H9 (cell line): ENCODE measurements at regions not wholly inside any gene's neighbourhood (a gene's known extent, or its start where the extent isn't known, plus 50 kb on each side); places are given as distances from the start of the nearest gene placed in this dataset.

Source experiments
- DNase-seq: peaks from one replicate; pipeline ENCODE4 v3.0.0-alpha.2; 2017
- H2AFZ ChIP-seq: one replicate; pipeline ENCODE4 v1.6.1; 2013; ENCODE audit warnings: mild to moderate bottlenecking, low read length, control low read depth, moderate library complexity
- H2AK5ac ChIP-seq: 2 replicates; pipeline ENCODE4 v1.6.1; 2013; ENCODE audit warnings: low read length, control low read depth, mixed read lengths; ENCODE audit not compliant: insufficient read length
- H2BK120ac ChIP-seq: one replicate; pipeline ENCODE4 v1.6.1; 2013; ENCODE audit warnings: low read depth, mild to moderate bottlenecking, low read length, control low read depth, inconsistent platforms; ENCODE audit not compliant: poor library complexity, severe bottlenecking
- H2BK12ac ChIP-seq: 2 replicates; pipeline ENCODE4 v1.6.1; 2013; ENCODE audit warnings: low read length, control low read depth, mixed read lengths, low read depth; ENCODE audit not compliant: insufficient read length
- H2BK15ac ChIP-seq: 2 replicates; pipeline ENCODE4 v1.6.1; 2013; ENCODE audit warnings: low read depth, low read length, control low read depth
- H2BK20ac ChIP-seq: one replicate; pipeline ENCODE4 v1.6.1; 2013; ENCODE audit warnings: low read depth, mild to moderate bottlenecking, low read length, control low read depth, inconsistent platforms; ENCODE audit not compliant: poor library complexity, severe bottlenecking
- H2BK5ac ChIP-seq: 2 replicates; pipeline ENCODE4 v1.6.1; 2013; ENCODE audit warnings: low read length, control low read depth, mixed read lengths; ENCODE audit not compliant: insufficient read length
- H3K14ac ChIP-seq: 2 replicates; pipeline ENCODE4 v1.6.1; 2013; ENCODE audit warnings: low read length, control low read depth; ENCODE audit not compliant: insufficient read depth
- H3K18ac ChIP-seq: 2 replicates; pipeline ENCODE4 v1.6.1; 2013; ENCODE audit warnings: low read depth, mild to moderate bottlenecking, mixed read lengths, low read length, control low read depth; ENCODE audit not compliant: insufficient read length
- H3K23ac ChIP-seq: 2 replicates; pipeline ENCODE4 v1.6.1; 2013; ENCODE audit warnings: low read length, control low read depth, mixed read lengths, low read depth; ENCODE audit not compliant: insufficient read length
- H3K23me2 ChIP-seq: 2 replicates; pipeline ENCODE4 v1.6.1; 2013; ENCODE audit warnings: low read depth, mild to moderate bottlenecking, mixed read lengths, low read length, control low read depth; ENCODE audit not compliant: insufficient read length, poor library complexity, severe bottlenecking
- H3K27ac ChIP-seq: 2 replicates; pipeline ENCODE4 v1.5.1; 2013; ENCODE audit warnings: low read length, control low read depth, mixed read lengths, low read depth; ENCODE audit not compliant: insufficient read length
- H3K27me3 ChIP-seq: 2 replicates; pipeline ENCODE4 v1.6.1; 2013; ENCODE audit warnings: low read length, control low read depth, inconsistent platforms; ENCODE audit not compliant: insufficient read depth
- H3K4ac ChIP-seq: 2 replicates; pipeline ENCODE4 v1.6.1; 2013; ENCODE audit warnings: low read depth, mild to moderate bottlenecking, control low read depth, inconsistent platforms, low read length, moderate library complexity
- H3K4me1 ChIP-seq: 2 replicates; pipeline ENCODE4 v1.6.1; 2013; ENCODE audit warnings: low read length, control low read depth, inconsistent platforms; ENCODE audit not compliant: insufficient read depth
- H3K4me2 ChIP-seq: 2 replicates; pipeline ENCODE4 v1.6.1; 2013; ENCODE audit warnings: low read length, control low read depth, mixed read lengths; ENCODE audit not compliant: insufficient read length, insufficient read depth
- H3K56ac ChIP-seq: 2 replicates; pipeline ENCODE4 v1.6.1; 2013; ENCODE audit warnings: low read depth, mild to moderate bottlenecking, mixed read lengths, low read length, control low read depth; ENCODE audit not compliant: insufficient read length
- H3K79me1 ChIP-seq: 2 replicates; pipeline ENCODE4 v1.6.1; 2013; ENCODE audit warnings: low read depth, mild to moderate bottlenecking, moderate library complexity, low read length, control low read depth, inconsistent platforms; ENCODE audit not compliant: insufficient read depth, poor library complexity, severe bottlenecking
- H3K79me2 ChIP-seq: 2 replicates; pipeline ENCODE4 v1.6.1; 2013; ENCODE audit warnings: low read length, control low read depth, inconsistent platforms; ENCODE audit not compliant: insufficient read depth
- H3K9ac ChIP-seq: 2 replicates; pipeline ENCODE4 v1.6.1; 2013; ENCODE audit warnings: low read length, control low read depth, mixed read lengths; ENCODE audit not compliant: insufficient read length; ENCODE audit errors: extremely low read depth
- H3K9me3 ChIP-seq: one replicate; pipeline ENCODE4 v1.6.1; 2013; ENCODE audit warnings: low read depth, low read length, inconsistent platforms; ENCODE audit not compliant: control insufficient read depth
- H3T11ph ChIP-seq: one replicate; pipeline ENCODE4 v1.6.1; 2013; ENCODE audit warnings: mild to moderate bottlenecking, low read length, control low read depth, inconsistent platforms
- H4K20me1 ChIP-seq: one replicate; pipeline ENCODE4 v1.6.1; 2013; ENCODE audit not compliant: control insufficient read depth, insufficient read length, insufficient read depth
- H4K5ac ChIP-seq: 2 replicates; pipeline ENCODE4 v1.6.1; 2013; ENCODE audit warnings: low read depth, mild to moderate bottlenecking, mixed read lengths, low read length, control low read depth; ENCODE audit not compliant: insufficient read length
- H4K8ac ChIP-seq: replicated peaks from 2 replicates; pipeline ENCODE4 v1.6.1; 2013; ENCODE audit warnings: low read length, control low read depth, mixed read lengths, low read depth; ENCODE audit not compliant: insufficient read length
- H4K91ac ChIP-seq: 2 replicates; pipeline ENCODE4 v1.6.1; 2013; ENCODE audit warnings: low read depth, mild to moderate bottlenecking, moderate library complexity, mixed read lengths, low read length, control low read depth; ENCODE audit not compliant: insufficient read length
- H3K27ac Mint-ChIP-seq, 3 experiments: 2 replicates in 2 of 3; 3 replicates in 1 of 3; pipeline ENCODE4 v1.8.0; 2020 to 2021; ENCODE audit warnings: mixed read lengths in 3 of 3, mild to moderate bottlenecking in 1 of 3, moderate library complexity in 1 of 3
- H3K27me3 Mint-ChIP-seq: 2 replicates; pipeline ENCODE4 v1.8.0; 2021; ENCODE audit warnings: low read depth, mild to moderate bottlenecking, moderate library complexity, mixed read lengths
- H3K36me3 Mint-ChIP-seq, 3 experiments: 2 replicates in 2 of 3; 3 replicates in 1 of 3; pipeline ENCODE4 v1.8.0; 2020 to 2021; ENCODE audit warnings: low read depth in 3 of 3, mixed read lengths in 3 of 3; ENCODE audit not compliant: insufficient read depth in 1 of 3
- H3K4me1 Mint-ChIP-seq, 2 experiments: 2 replicates each; pipeline ENCODE4 v1.8.0; 2020; ENCODE audit warnings: mixed read lengths in 2 of 2
- H3K4me3 Mint-ChIP-seq, 2 experiments: 2 replicates in 1 of 2; 3 replicates in 1 of 2; pipeline ENCODE4 v1.8.0; 2020 to 2021; ENCODE audit warnings: mild to moderate bottlenecking in 2 of 2, mixed read lengths in 2 of 2, moderate library complexity in 1 of 2
- H3K9me3 Mint-ChIP-seq, 2 experiments: 2 replicates in 1 of 2; 3 replicates in 1 of 2; pipeline ENCODE4 v1.8.0; 2020; ENCODE audit warnings: mild to moderate bottlenecking in 2 of 2, mixed read lengths in 2 of 2, moderate library complexity in 1 of 2
- CTCF ChIP-seq: fragments of 200-600 bp; sonication (generic); conservative IDR thresholded peaks from 3 replicates; pipeline ENCODE4 v1.8.0; 2021; ENCODE audit warnings: antibody characterized with exemption, mild to moderate bottlenecking

GRCh38 chr4:74583757-74584156, 138.8 kb downstream of the AREG start:
- Histone ChIP-seq H2BK20ac (no peak overlapping the region), H3K23me2 (no peaks in the 10 kb centered on the region), H4K20me1 (no peaks in the 10 kb centered on the region), H2BK120ac (no peak overlapping the region), H3K18ac (no peak overlapping the region), H3K9me3 (no peaks in the 10 kb centered on the region), H3K4ac (no peak overlapping the region), H3K23ac (no peak overlapping the region), H3K79me2 (no peaks in the 10 kb centered on the region), H4K8ac (no peak overlapping the region), H3K27ac (no peak overlapping the region), H3K14ac (no peak overlapping the region), H2BK12ac (no peak overlapping the region), H3K79me1 (no peaks in the 10 kb centered on the region), H2AFZ (no peak overlapping the region), H2BK5ac (no peak overlapping the region), H3K56ac (no peak overlapping the region), H4K5ac (no peak overlapping the region), H4K91ac (no peak overlapping the region), H3K9ac (no peak overlapping the region), H2BK15ac (no peak overlapping the region), H3T11ph (no peak overlapping the region), H3K4me1 (no peaks in the 10 kb centered on the region), H3K4me2 (no peak overlapping the region), H2AK5ac (no peak overlapping the region), H3K27me3 (no peaks in the 10 kb centered on the region)
- no peak for TF ChIP-seq CTCF
- H3K27me3 Mint-ChIP-seq, result no peaks in the 10 kb centered on the region
- H3K4me1 Mint-ChIP-seq, result no peaks in the 10 kb centered on the region
- no peak for DNase-seq
- H3K27ac Mint-ChIP-seq, result no peak overlapping the region
- no peak overlapping the region for H3K4me3 Mint-ChIP-seq
- no peaks in the 10 kb centered on the region for H3K9me3 Mint-ChIP-seq
- no peaks in the 10 kb centered on the region for H3K36me3 Mint-ChIP-seq
